ENCODE measurements at regions not wholly inside any gene's neighbourhood (a gene's known extent, or its start where the extent isn't known, plus 50 kb on each side); places are given as distances from the start of the nearest gene placed in this dataset.

DNA sequence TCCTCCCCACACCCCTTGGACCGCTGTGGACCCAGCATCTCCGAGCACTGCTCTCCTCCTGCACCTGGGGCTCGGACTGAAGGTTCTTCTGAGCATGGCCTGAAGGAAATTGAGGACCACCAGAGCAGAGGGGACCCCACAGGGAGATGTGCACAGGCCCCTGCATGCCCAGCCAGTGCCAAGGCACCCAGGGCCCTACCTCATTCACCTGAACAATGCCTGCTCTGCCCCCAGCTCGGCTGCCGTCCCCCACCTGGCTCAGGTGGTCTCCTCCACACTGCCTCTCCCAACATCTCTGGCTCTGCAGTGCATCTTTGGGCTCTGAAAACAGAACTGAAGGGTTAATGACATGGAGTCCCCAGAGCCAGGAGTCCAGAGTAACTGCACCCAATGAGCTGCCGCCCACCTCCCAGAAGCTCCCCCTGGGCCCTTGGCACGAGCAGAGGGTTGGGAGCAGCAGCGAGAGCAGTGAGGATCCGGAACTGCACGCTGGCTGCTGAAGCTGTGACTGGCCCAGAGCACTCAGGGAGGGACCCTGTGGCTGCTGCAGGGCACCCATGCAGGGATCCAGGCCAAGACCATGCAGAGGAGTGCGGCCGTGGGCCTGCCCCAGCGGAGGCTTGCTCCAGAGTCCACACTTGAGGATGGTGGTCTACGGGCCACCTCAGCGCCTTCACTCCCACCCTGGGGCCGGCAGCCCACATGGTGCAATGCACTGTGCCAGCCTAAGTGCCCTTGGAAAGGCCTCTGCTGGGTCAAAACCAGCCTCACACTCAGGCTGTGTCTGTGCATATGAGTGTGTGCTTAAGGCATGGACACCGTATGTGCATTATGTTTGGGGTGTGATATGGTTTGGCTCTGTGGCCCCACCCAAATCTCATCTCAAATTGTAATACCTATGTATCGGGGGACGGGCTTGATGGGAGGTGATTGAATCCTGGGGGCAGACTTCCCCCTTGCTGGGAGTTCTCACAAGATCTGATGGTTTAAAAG is 686.1 kb downstream of the TBC1D22A start:
- TF ChIP-seq POLR2A (IDR thresholded peaks at IDR 0.05) (no peak), POLR2AphosphoS5 (IDR thresholded peaks at IDR 0.05) (no peak)
- TF ChIP-seq, protein P1, sequence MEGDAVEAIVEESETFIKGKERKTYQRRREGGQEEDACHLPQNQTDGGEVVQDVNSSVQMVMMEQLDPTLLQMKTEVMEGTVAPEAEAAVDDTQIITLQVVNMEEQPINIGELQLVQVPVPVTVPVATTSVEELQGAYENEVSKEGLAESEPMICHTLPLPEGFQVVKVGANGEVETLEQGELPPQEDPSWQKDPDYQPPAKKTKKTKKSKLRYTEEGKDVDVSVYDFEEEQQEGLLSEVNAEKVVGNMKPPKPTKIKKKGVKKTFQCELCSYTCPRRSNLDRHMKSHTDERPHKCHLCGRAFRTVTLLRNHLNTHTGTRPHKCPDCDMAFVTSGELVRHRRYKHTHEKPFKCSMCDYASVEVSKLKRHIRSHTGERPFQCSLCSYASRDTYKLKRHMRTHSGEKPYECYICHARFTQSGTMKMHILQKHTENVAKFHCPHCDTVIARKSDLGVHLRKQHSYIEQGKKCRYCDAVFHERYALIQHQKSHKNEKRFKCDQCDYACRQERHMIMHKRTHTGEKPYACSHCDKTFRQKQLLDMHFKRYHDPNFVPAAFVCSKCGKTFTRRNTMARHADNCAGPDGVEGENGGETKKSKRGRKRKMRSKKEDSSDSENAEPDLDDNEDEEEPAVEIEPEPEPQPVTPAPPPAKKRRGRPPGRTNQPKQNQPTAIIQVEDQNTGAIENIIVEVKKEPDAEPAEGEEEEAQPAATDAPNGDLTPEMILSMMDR (IDR thresholded peaks at IDR 0.05 in 8 of 11, conservative IDR thresholded peaks at IDR 0.05 in 3 of 11): no peak

DNA sequence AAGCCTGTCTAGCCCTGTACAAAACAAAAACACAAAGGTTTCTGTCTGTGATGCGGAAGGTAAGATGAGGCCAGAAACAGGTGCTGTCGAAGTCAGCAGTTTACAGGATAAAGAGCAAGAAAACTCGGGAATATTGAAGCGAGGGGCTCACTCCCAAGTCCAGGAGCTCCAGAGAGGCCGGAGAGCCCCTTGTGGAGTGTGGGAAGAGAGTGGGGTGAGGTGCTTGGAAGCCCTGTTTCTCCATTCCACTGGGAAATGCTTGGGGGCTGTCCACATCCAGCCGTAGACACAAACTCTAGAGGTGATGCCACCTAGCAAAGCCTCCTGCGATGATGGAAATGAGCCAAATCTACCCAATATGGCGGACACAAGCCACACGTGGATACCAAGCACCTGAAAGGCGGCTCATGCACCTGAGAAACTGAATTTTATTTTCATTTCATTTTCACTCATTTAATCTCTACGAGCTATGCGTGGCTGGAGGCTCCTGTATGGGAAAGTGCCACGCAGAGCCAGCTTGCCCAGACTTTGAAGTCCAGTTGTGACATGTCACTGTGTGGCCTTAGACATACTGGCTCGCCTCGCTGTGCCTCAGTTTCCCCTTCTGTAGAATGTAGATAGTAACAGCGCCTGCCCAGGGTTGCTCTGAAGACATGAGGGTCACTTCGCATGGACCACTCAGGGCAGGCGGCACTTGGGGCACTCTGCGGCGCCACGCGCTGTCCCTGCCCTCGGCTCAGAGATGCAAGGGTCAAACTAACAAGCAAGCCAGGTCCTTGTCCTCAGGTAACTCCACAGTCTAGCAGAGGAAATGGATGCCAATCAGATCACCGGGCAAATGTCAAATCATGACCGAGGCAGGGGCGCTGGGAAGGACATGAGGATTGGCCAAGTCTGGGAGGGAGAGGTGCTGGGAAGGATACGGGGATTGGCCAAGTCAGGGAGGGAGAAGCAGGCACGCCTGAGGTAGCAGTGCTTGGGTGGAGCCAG is 684.7 kb downstream of the TBC1D22A start:
- peaks cover 0 to 30% (median 0%) of the 10 kb centered on the region in 7 donors for H3K27me3 ChIP-seq (replicated peaks in 1 of 7)
- H3K27ac ChIP-seq: no peak overlapping the region
- intact Hi-C loops (cut with DNase I; ENCODE audit: low total_unique reads): no loop called here
- H3K4me1 ChIP-seq: no peaks in the 10 kb centered on the region
- WGBS, 5 donors: 87 to 89% (median 87%) methylated on average over 27 to 28 of the region's 28 CpGs
- TF ChIP-seq, protein P1 (IDR thresholded peaks at IDR 0.05 in 8 of 11, conservative IDR thresholded peaks at IDR 0.05 in 3 of 11): no peak
- TF ChIP-seq POLR2AphosphoS5 (IDR thresholded peaks at IDR 0.05) (no peak), POLR2A (IDR thresholded peaks at IDR 0.05) (no peak)
- H3K9me3 ChIP-seq: peaks cover 0 to 19% (median 16%) of the 10 kb centered on the region in 8 donors
- H3K4me3 ChIP-seq: no peak overlapping the region
- H3K36me3 ChIP-seq: no peaks in the 10 kb centered on the region
- no peak for DNase-seq

More for the DNA sequence above, 686.1 kb downstream of the TBC1D22A start:
- Histone ChIP-seq H3K4me1 (no peaks in the 10 kb centered on the region), H3K27ac (no peak overlapping the region), H3K4me3 (no peak overlapping the region), H3K27me3 (replicated peaks in 1 of 7) (peaks cover 0 to 30% (median 0%) of the 10 kb centered on the region in 7 donors), H3K36me3 (no peaks in the 10 kb centered on the region), H3K9me3 (peaks cover 0 to 17% (median 11%) of the 10 kb centered on the region in 8 donors)
- intact Hi-C loops (cut with DNase I; ENCODE audit: low total_unique reads): no loop called here
- 83 to 89% (median 85%) methylated on average over 8 to 19 of the region's 19 CpGs for WGBS, 5 donors
- no peak for DNase-seq

DNA sequence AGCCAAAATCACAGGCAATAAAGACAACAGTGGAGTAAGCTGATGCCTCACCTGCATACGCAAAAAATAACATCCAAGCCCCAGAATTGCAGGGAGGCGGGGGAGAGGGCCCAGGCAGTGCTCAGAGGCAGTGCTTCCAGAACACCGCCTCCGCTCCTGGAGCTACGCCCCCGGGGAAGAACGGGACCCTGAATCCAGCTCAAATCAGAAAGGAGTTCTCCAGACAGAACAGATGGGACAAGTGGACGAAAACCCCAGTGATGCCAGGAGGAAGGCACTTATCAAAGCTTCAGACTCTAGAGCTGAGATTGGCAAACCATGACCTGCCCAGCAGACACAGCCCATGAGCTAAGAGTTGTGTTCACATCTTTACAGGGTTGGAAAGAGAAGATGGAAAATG is 683.9 kb downstream of the TBC1D22A start:
- DNase-seq: no peak
- 88 to 93% (median 89%) methylated on average over 8 of the region's 8 CpGs for WGBS, 5 donors
- H3K4me1 ChIP-seq: no peaks in the 10 kb centered on the region
- no peak overlapping the region for H3K27ac ChIP-seq
- no peak overlapping the region for H3K4me3 ChIP-seq
- peaks cover 0 to 27% (median 24%) of the 10 kb centered on the region in 8 donors for H3K9me3 ChIP-seq
- no peaks in the 10 kb centered on the region for H3K36me3 ChIP-seq
- intact Hi-C loops (cut with DNase I; ENCODE audit: low total_unique reads): no loop called here
- H3K27me3 ChIP-seq (replicated peaks in 1 of 7): peaks cover 0 to 30% (median 0%) of the 10 kb centered on the region in 7 donors
- TF ChIP-seq POLR2AphosphoS5 (IDR thresholded peaks at IDR 0.05): no peak
- TF ChIP-seq, protein P1 (IDR thresholded peaks at IDR 0.05 in 8 of 11, conservative IDR thresholded peaks at IDR 0.05 in 3 of 11): no peak
- no peak for TF ChIP-seq POLR2A (IDR thresholded peaks at IDR 0.05)

All from spleen (tissue), 11 donors.